ENCODE measurements at regions not wholly inside any gene's neighbourhood (a gene's known extent, or its start where the extent isn't known, plus 50 kb on each side); places are given as distances from the start of the nearest gene placed in this dataset.

- no peak overlapping the region for H3K27ac ChIP-seq (ENCODE audit: insufficient read length, low read depth, low read length)
- H4K5ac ChIP-seq (ENCODE audit: insufficient read length, low read depth, low read length): no peak overlapping the region
- no peak overlapping the region for H2BK15ac ChIP-seq (ENCODE audit: low read depth, low read length)
- no peak overlapping the region for H4K8ac ChIP-seq (replicated peaks; ENCODE audit: insufficient read length, low read depth, low read length)
- Mint-ChIP-seq H3K4me3 (no peak overlapping the region), H3K36me3 (ENCODE audit: insufficient read depth in 1 of 3, low read depth in 3 of 3) (no peaks in the 10 kb centered on the region), H3K9me3 (no peaks in the 10 kb centered on the region), H3K4me1 (peaks cover 3 to 19% of the 10 kb centered on the region in 2 experiments; a peak in 3 of 4 replicates), H3K27ac (no peak overlapping the region), H3K27me3 (ENCODE audit: low read depth) (no peaks in the 10 kb centered on the region)
- H3K18ac ChIP-seq (ENCODE audit: insufficient read length, low read depth, low read length): no peak overlapping the region
- no peak overlapping the region for H3K9ac ChIP-seq (ENCODE audit: extremely low read depth, insufficient read length, low read length)
- H4K91ac ChIP-seq (ENCODE audit: insufficient read length, low read depth, low read length): no peak overlapping the region
- H3K9me3 ChIP-seq (ENCODE audit: control insufficient read depth, low read depth, low read length): no peaks in the 10 kb centered on the region
- DNase-seq: no peak
- H4K20me1 ChIP-seq (ENCODE audit: control insufficient read depth, insufficient read depth, insufficient read length): no peaks in the 10 kb centered on the region
- no peaks in the 10 kb centered on the region for H3K79me1 ChIP-seq (ENCODE audit: insufficient read depth, low read depth, low read length, poor library complexity, severe bottlenecking)
- no peak overlapping the region for H3K4me2 ChIP-seq (ENCODE audit: insufficient read depth, insufficient read length, low read length)
- H3K14ac ChIP-seq (ENCODE audit: insufficient read depth, low read length): no peak overlapping the region
- no peak overlapping the region for H3K4ac ChIP-seq (ENCODE audit: low read depth, low read length)
- no peaks in the 10 kb centered on the region for H3K23me2 ChIP-seq (ENCODE audit: insufficient read length, low read depth, low read length, poor library complexity, severe bottlenecking)
- H3K4me1 ChIP-seq (ENCODE audit: insufficient read depth, low read length): 0 out of 2 replicates have a peak, but pooled peaks cover 3% of the 10 kb centered on the region
- no CpG with 5 or more reads among the region's 3 CpGs for WGBS (ENCODE audit: extremely low coverage, insufficient read length, low lambda C conversion rate)
- H3K56ac ChIP-seq (ENCODE audit: insufficient read length, low read depth, low read length): no peak overlapping the region
- no peaks in the 10 kb centered on the region for H3K27me3 ChIP-seq (ENCODE audit: insufficient read depth, low read length)
- H3K23ac ChIP-seq (ENCODE audit: insufficient read length, low read depth, low read length): no peak overlapping the region
- H2AK5ac ChIP-seq (ENCODE audit: insufficient read length, low read length): no peak overlapping the region
- no peak overlapping the region for H3T11ph ChIP-seq (ENCODE audit: low read length)
- TF ChIP-seq CTCF (conservative IDR thresholded peaks at IDR 0.05): no peak
- H2BK12ac ChIP-seq (ENCODE audit: insufficient read length, low read depth, low read length): no peak overlapping the region
- no peaks in the 10 kb centered on the region for H3K79me2 ChIP-seq (ENCODE audit: insufficient read depth, low read length)
- no peak overlapping the region for H2AFZ ChIP-seq (ENCODE audit: low read length)
- no peak overlapping the region for H2BK120ac ChIP-seq (ENCODE audit: low read depth, low read length, poor library complexity, severe bottlenecking)
- no peak overlapping the region for H2BK20ac ChIP-seq (ENCODE audit: low read depth, low read length, poor library complexity, severe bottlenecking)
- no peak overlapping the region for H2BK5ac ChIP-seq (ENCODE audit: insufficient read length, low read length)
Measured at GRCh38 chr14:28875934-28876571, 109.5 kb downstream of the FOXG1 start.

All from H9 (cell line).